Neutrophil (primary cell): ENCODE measurements at regions not wholly inside any gene's neighbourhood (a gene's known extent, or its start where the extent isn't known, plus 50 kb on each side); places are given as distances from the start of the nearest gene placed in this dataset.

Experiments used
- H3K27ac ChIP-seq: fragments of 200-600 bp; sonication (generic); 2 replicates; pipeline ENCODE4 v1.5.1; 2016; ENCODE audit warnings: mild to moderate bottlenecking, moderate library complexity
- H3K27me3 ChIP-seq: fragments of 200-600 bp; sonication (generic); 2 replicates; pipeline ENCODE4 v1.6.0; 2016; ENCODE audit warnings: mild to moderate bottlenecking
- H3K36me3 ChIP-seq: fragments of 200-600 bp; sonication (generic); 2 replicates; pipeline ENCODE4 v1.5.1; 2017
- H3K4me1 ChIP-seq, 2 experiments: fragments of 200-600 bp in 1 of 2; sonication (generic) in 1 of 2; 1 replicate in 1 of 2; 2 replicates in 1 of 2; pipeline versions ENCODE4 v1.5.1 to v1.6.1; 2013 to 2016; ENCODE audit warnings: low read depth in 1 of 2, low read length in 1 of 2, mild to moderate bottlenecking in 1 of 2, moderate library complexity in 1 of 2; ENCODE audit not compliant: control insufficient read depth in 1 of 2, insufficient read depth in 1 of 2
- H3K4me3 ChIP-seq, 2 experiments: fragments of 200-600 bp in 1 of 2; sonication (generic) in 1 of 2; 1 replicate in 1 of 2; 2 replicates in 1 of 2; pipeline ENCODE4 v1.5.1; 2013 to 2016; ENCODE audit warnings: low read depth in 1 of 2, low read length in 1 of 2, mild to moderate bottlenecking in 1 of 2, moderate library complexity in 1 of 2
- H3K9me3 ChIP-seq: fragments of 200-600 bp; sonication (generic); 2 replicates; pipeline ENCODE4 v1.5.1; 2016
- CTCF ChIP-seq: fragments of 200-600 bp; sonication (generic); IDR thresholded peaks from 2 replicates; pipeline ENCODE4 v1.5.1; 2016; ENCODE audit warnings: antibody characterized with exemption

GRCh38 chr4:72814241-72814640 is 245.2 kb upstream of the ADAMTS3 start:
- H3K27me3 ChIP-seq = no peaks in the 10 kb centered on the region
- H3K36me3 ChIP-seq = no peaks in the 10 kb centered on the region
- TF ChIP-seq CTCF = no peak
- no peak overlapping the region for H3K4me3 ChIP-seq
- H3K27ac ChIP-seq = no peak overlapping the region
- no peaks in the 10 kb centered on the region for H3K9me3 ChIP-seq
- no peaks in the 10 kb centered on the region for H3K4me1 ChIP-seq

GRCh38 chr4:72809208-72809607 is 240.2 kb upstream of the ADAMTS3 start:
- H3K4me1 ChIP-seq = no peaks in the 10 kb centered on the region
- no peaks in the 10 kb centered on the region for H3K9me3 ChIP-seq
- TF ChIP-seq CTCF = no peak

DNA sequence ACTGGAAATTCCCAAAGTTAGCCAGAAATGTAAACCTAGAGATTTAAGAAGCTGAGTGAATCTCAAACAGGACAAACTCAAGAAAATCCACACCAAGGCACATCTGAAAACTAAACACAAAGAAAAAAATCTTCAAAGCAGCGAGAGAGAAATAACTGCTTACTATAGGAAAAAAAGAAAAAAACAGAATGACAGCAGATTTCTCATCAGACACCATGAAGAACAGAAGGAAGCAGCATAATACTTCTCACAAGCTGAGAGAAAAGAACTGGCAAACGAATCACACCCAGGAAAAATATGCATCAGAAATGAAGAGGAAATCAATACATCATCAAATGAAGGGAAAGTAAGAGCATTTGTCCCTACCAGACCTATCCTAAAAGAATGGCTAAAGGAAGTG is 236.3 kb upstream of the ADAMTS3 start:
- Histone ChIP-seq H3K4me1 (no peaks in the 10 kb centered on the region), H3K27me3 (no peaks in the 10 kb centered on the region), H3K9me3 (no peaks in the 10 kb centered on the region), H3K4me3 (no peak overlapping the region), H3K36me3 (no peaks in the 10 kb centered on the region), H3K27ac (no peak overlapping the region)
- no peak for TF ChIP-seq CTCF

More at GRCh38 chr4:72809208-72809607, 240.2 kb upstream of the ADAMTS3 start:
- H3K27ac ChIP-seq = no peak overlapping the region
- no peaks in the 10 kb centered on the region for H3K36me3 ChIP-seq
- no peaks in the 10 kb centered on the region for H3K27me3 ChIP-seq
- no peak overlapping the region for H3K4me3 ChIP-seq

DNA sequence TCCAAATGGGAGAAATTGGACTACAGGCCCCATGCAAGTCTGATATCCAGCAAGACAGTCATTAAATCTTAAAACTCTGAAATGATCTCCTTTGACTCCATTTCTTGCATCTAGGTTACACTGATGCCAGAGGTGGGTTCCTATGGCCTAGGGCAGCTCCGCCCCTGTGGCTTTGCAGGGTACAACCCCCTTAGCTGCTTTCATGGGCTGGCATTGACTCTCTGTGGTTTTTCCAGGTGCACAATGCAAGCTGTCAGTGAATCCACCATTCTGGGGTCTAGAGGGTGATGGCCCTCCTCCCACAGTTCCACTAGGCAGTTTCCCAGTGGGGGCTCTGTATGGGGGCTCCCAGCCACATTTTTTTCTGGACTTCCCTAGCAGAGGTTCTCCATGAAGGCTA is 228.5 kb upstream of the ADAMTS3 start:
- Histone ChIP-seq H3K27me3 (no peaks in the 10 kb centered on the region), H3K9me3 (no peaks in the 10 kb centered on the region), H3K36me3 (no peaks in the 10 kb centered on the region), H3K27ac (no peak overlapping the region), H3K4me1 (no peaks in the 10 kb centered on the region), H3K4me3 (no peak overlapping the region)
- no peak for TF ChIP-seq CTCF

- no peak for TF ChIP-seq CTCF
- no peaks in the 10 kb centered on the region for H3K9me3 ChIP-seq
- no peaks in the 10 kb centered on the region for H3K36me3 ChIP-seq
- no peaks in the 10 kb centered on the region for H3K27me3 ChIP-seq
- H3K27ac ChIP-seq = no peak overlapping the region
- no peak overlapping the region for H3K4me3 ChIP-seq
- H3K4me1 ChIP-seq = no peaks in the 10 kb centered on the region
These were observed 222.0 kb upstream of the ADAMTS3 start for GRCh38 chr4:72791054-72791453.

GRCh38 chr4:72786401-72786990 is 217.5 kb upstream of the ADAMTS3 start:
- TF ChIP-seq CTCF = no peak
- Histone ChIP-seq H3K4me3 (no peak overlapping the region), H3K27me3 (no peaks in the 10 kb centered on the region), H3K36me3 (no peaks in the 10 kb centered on the region), H3K4me1 (no peaks in the 10 kb centered on the region), H3K9me3 (no peaks in the 10 kb centered on the region), H3K27ac (no peak overlapping the region)
